A673 (cell line): ENCODE measurements at regions not wholly inside any gene's neighbourhood (a gene's known extent, or its start where the extent isn't known, plus 50 kb on each side); places are given as distances from the start of the nearest gene placed in this dataset.

ENCODE experiments used
- CTCF ChIP-seq: fragments of 300-800, 200-600 bp; sonication (generic); conservative IDR thresholded peaks from 2 replicates; pipeline ENCODE4 v1.5.1; 2017; ENCODE audit warnings: low read depth, mild to moderate bottlenecking, antibody characterized with exemption, low read length, moderate library complexity, mixed read lengths
- EZH2 ChIP-seq: fragments of 200-600 bp; sonication (generic); IDR thresholded peaks from 2 replicates; pipeline ENCODE4 v1.6.1; 2017; ENCODE audit warnings: borderline replicate concordance, low read depth, mild to moderate bottlenecking, mixed read lengths, antibody characterized with exemption, low read length; ENCODE audit not compliant: poor library complexity, severe bottlenecking

GRCh38 chr2:48258481-48259149 lies 55.9 kb upstream of the FOXN2 start:
- no peak for TF ChIP-seq CTCF
- TF ChIP-seq EZH2, result no peak
